ENCODE measurements at regions not wholly inside any gene's neighbourhood (a gene's known extent, or its start where the extent isn't known, plus 50 kb on each side); places are given as distances from the start of the nearest gene placed in this dataset.
"Not testable (repeated sequence)": the region's sequence is repeated elsewhere in the genome, so short reads cannot be mapped to it uniquely, and the experiment has no call there.

GRCh38 chr2:221896505-221897151 is 324.5 kb upstream of the EPHA4 start:
- TF ChIP-seq CTCF (conservative IDR thresholded peaks at IDR 0.05; ENCODE audit: low read depth, low read length): no peak
- no peaks in the 10 kb centered on the region for H3K79me2 ChIP-seq (ENCODE audit: insufficient read depth, low read depth)
- no peaks in the 10 kb centered on the region for H3K36me3 ChIP-seq (ENCODE audit: insufficient read depth)
- H3K4me3 ChIP-seq (IDR thresholded peaks at IDR 0.05; ENCODE audit: insufficient read depth, low read depth, low read length): no peak overlapping the region
- no peak overlapping the region for H3K27ac ChIP-seq
- H3K27me3 ChIP-seq (ENCODE audit: insufficient read depth, low read depth): no peaks in the 10 kb centered on the region
- no peak overlapping the region for H3K4me2 ChIP-seq
- H3K9ac ChIP-seq: no peak overlapping the region
- H2AFZ ChIP-seq (ENCODE audit: low read depth): no peak overlapping the region
- H3K4me1 ChIP-seq (ENCODE audit: low read depth, poor library complexity, severe bottlenecking): no peaks in the 10 kb centered on the region
- no peaks in the 10 kb centered on the region for H4K20me1 ChIP-seq (ENCODE audit: insufficient read depth)

DNA sequence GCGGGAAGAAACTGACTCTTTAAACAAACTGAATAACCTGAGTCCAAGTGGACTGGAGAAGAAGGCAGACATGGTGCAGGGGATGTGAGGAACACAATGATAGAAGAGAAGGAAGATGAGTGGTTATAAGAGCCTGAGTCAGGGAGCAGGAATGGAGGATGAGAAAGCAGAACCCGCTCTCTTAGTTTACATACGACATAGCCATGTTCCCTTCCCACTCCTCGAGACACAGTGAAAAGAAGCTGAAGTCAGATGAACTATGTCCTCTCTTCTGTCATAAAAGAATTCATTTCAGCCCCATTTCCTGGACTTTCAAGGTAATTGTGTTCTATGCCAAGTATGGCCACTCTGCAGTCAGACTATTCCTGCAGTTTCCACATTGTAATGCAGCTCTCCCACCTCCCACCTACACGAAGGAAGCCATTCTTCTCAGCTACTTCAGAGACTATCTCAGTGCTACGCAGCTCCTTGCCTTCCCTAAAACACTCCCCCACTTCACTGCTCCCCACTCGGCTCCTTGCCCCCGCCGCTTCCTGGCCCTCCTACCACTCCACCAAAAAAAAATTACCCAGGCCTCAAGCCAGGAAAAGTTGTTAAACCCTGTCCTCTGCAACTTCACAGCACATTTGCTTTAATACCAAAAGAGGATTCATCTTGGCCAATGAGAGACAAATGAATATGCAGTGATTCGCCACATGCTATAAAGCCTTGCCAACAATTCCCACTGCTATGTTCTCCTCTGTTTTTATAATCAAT is 323.4 kb upstream of the EPHA4 start:
- no peak overlapping the region for H3K4me3 ChIP-seq (IDR thresholded peaks at IDR 0.05; ENCODE audit: insufficient read depth, low read depth, low read length)
- H3K27ac ChIP-seq: no peak overlapping the region
- no peak overlapping the region for H3K9ac ChIP-seq
- H3K4me2 ChIP-seq: no peak overlapping the region
- H4K20me1 ChIP-seq (ENCODE audit: insufficient read depth): no peaks in the 10 kb centered on the region
- H2AFZ ChIP-seq (ENCODE audit: low read depth): no peak overlapping the region
- no peaks in the 10 kb centered on the region for H3K36me3 ChIP-seq (ENCODE audit: insufficient read depth)
- H3K79me2 ChIP-seq (ENCODE audit: insufficient read depth, low read depth): no peaks in the 10 kb centered on the region
- no peaks in the 10 kb centered on the region for H3K4me1 ChIP-seq (ENCODE audit: low read depth, poor library complexity, severe bottlenecking)
- TF ChIP-seq CTCF (conservative IDR thresholded peaks at IDR 0.05; ENCODE audit: low read depth, low read length): no peak
- no peaks in the 10 kb centered on the region for H3K27me3 ChIP-seq (ENCODE audit: insufficient read depth, low read depth)

DNA sequence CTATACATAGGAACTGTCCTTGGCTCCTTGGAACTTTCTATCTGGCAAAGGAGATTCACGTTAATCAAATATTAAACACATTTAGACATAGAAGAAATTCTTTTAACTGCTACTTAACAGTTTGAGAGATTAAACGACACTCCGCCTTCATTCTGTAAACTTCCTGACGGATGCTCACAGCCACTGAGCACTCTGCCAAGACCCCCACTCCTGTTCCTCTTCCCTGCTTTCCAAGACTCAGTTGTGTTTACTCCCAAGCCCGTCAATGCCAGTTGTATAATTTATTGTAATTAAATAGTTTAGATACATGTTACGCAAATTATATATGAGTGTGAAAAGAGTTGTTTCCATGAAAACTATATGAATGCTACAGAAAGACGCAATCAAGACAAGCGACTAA is 321.4 kb upstream of the EPHA4 start:
- Histone ChIP-seq H2AFZ (ENCODE audit: low read depth) (no peak overlapping the region), H3K9ac (no peak overlapping the region), H3K4me2 (no peak overlapping the region), H3K4me1 (ENCODE audit: low read depth, poor library complexity, severe bottlenecking) (no peaks in the 10 kb centered on the region), H3K79me2 (ENCODE audit: insufficient read depth, low read depth) (no peaks in the 10 kb centered on the region), H4K20me1 (ENCODE audit: insufficient read depth) (no peaks in the 10 kb centered on the region), H3K4me3 (IDR thresholded peaks at IDR 0.05; ENCODE audit: insufficient read depth, low read depth, low read length) (no peak overlapping the region), H3K27me3 (ENCODE audit: insufficient read depth, low read depth) (no peaks in the 10 kb centered on the region), H3K36me3 (ENCODE audit: insufficient read depth) (no peaks in the 10 kb centered on the region), H3K27ac (no peak overlapping the region)
- TF ChIP-seq CTCF (conservative IDR thresholded peaks at IDR 0.05; ENCODE audit: low read depth, low read length): no peak

GRCh38 chr2:221892006-221892405 is 319.9 kb upstream of the EPHA4 start:
- not testable (repeated sequence) for H3K27ac ChIP-seq; H4K20me1 ChIP-seq (ENCODE audit: insufficient read depth); H3K4me1 ChIP-seq (ENCODE audit: low read depth, poor library complexity, severe bottlenecking); H3K79me2 ChIP-seq (ENCODE audit: insufficient read depth, low read depth); H3K27me3 ChIP-seq (ENCODE audit: insufficient read depth, low read depth); H3K4me2 ChIP-seq; H3K36me3 ChIP-seq (ENCODE audit: insufficient read depth); H3K4me3 ChIP-seq (IDR thresholded peaks at IDR 0.05; ENCODE audit: insufficient read depth, low read depth, low read length); H2AFZ ChIP-seq (ENCODE audit: low read depth); H3K9ac ChIP-seq

DNA sequence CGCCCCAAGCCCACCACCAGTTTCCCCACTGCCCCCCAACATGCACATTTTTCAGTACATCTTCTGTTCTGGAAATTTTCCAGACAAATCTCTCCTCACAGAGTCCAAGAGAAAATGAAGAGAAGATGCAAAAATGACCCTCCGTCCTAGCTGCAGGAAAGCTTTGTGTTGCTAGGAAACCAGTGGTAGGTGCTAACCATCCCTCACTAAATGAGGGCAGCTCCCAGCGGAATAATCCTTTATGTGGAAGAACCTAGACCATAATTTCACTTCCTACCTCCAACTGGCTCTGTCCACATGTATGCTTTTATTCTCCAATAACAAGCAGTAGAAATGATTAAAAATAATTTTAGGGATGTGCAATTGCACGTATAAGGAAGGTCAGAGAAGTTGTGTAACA is 311.9 kb upstream of the EPHA4 start:
- no peak overlapping the region for H3K27ac ChIP-seq

More for the DNA sequence above, 311.9 kb upstream of the EPHA4 start:
- H3K4me2 ChIP-seq: no peak overlapping the region
- no peak overlapping the region for H2AFZ ChIP-seq (ENCODE audit: low read depth)
- H3K9ac ChIP-seq: no peak overlapping the region
- H3K4me1 ChIP-seq (ENCODE audit: low read depth, poor library complexity, severe bottlenecking): no peaks in the 10 kb centered on the region
- no peak for TF ChIP-seq CTCF (conservative IDR thresholded peaks at IDR 0.05; ENCODE audit: low read depth, low read length)
- H3K27me3 ChIP-seq (ENCODE audit: insufficient read depth, low read depth): no peaks in the 10 kb centered on the region
- no peaks in the 10 kb centered on the region for H3K79me2 ChIP-seq (ENCODE audit: insufficient read depth, low read depth)
- no peaks in the 10 kb centered on the region for H4K20me1 ChIP-seq (ENCODE audit: insufficient read depth)
- H3K36me3 ChIP-seq (ENCODE audit: insufficient read depth): no peaks in the 10 kb centered on the region
- no peak overlapping the region for H3K4me3 ChIP-seq (IDR thresholded peaks at IDR 0.05; ENCODE audit: insufficient read depth, low read depth, low read length)

Data from KMS-11 (cell line).